Natural killer cell treated with Interleukin-12 subunit alpha and Interleukin-12 subunit beta and Interleukin-15 and Interleukin-18, amount 100 ng/mL, for 72 hours (primary cell): ENCODE measurements at regions not wholly inside any gene's neighbourhood (a gene's known extent, or its start where the extent isn't known, plus 50 kb on each side); places are given as distances from the start of the nearest gene placed in this dataset.

Experiments used
- ATAC-seq, 2 donors: fragments of 150-1000 bp; cut with Tn5 transposase in 1 of 2; sonication (Bioruptor Pico), chemical (Tn5 transposase) in 1 of 2; 2 replicates each; pipeline ENCODE4 v1.10.0; 2021
- DNase-seq: peaks from one replicate; pipeline ENCODE4 v3.0.0; 2022; ENCODE audit warnings: low spot score
- H3K27ac Mint-ChIP-seq, 2 donors: 1 replicate in 1 of 2; 2 replicates in 1 of 2; pipeline ENCODE4 v1.8.0; 2022; ENCODE audit warnings: mixed read lengths in 2 of 2, mild to moderate bottlenecking in 1 of 2, moderate library complexity in 1 of 2
- H3K27me3 Mint-ChIP-seq, 2 donors: 1 replicate in 1 of 2; 2 replicates in 1 of 2; pipeline ENCODE4 v1.8.0; 2022; ENCODE audit warnings: mixed read lengths in 2 of 2
- H3K36me3 Mint-ChIP-seq: one replicate; pipeline ENCODE4 v1.8.0; 2022; ENCODE audit warnings: mixed read lengths
- H3K4me1 Mint-ChIP-seq, 2 donors: 1 replicate in 1 of 2; 2 replicates in 1 of 2; pipeline ENCODE4 v1.8.0; 2022; ENCODE audit warnings: low read depth in 2 of 2, mixed read lengths in 2 of 2, mild to moderate bottlenecking in 1 of 2
- H3K4me3 Mint-ChIP-seq: one replicate; pipeline ENCODE4 v1.8.0; 2022; ENCODE audit warnings: mixed read lengths
- H3K9me3 Mint-ChIP-seq: 2 replicates; pipeline ENCODE4 v1.8.0; 2022; ENCODE audit warnings: mixed read lengths

DNA sequence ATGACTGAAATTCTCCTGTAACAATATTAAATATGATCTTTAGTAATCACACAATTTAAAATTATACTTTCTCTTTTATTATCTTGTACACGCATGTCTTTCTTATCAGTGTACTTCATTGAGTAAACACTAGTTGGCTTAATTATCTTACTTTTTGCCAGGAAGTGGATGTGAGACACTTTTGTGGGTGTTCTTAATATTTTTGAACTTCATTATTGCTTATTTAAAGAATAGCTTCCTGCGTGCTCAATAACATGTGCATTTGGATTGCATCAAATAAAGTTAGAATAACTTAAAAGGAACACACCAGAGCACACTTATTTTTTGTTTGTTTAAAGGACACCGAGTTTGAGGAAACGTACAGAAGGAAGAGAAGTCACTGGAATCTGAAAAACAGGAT is 128.5 kb upstream of the VEGFC start:
- ATAC-seq = no peak
- Mint-ChIP-seq H3K4me1 (no peaks in the 10 kb centered on the region), H3K36me3 (peaks cover 3% of the 10 kb centered on the region), H3K27me3 (no peaks in the 10 kb centered on the region), H3K4me3 (no peak overlapping the region), H3K27ac (peak overlapping the region in 1 of 2 donors; percentile 28), H3K9me3 (peaks cover 4% of the 10 kb centered on the region)
- DNase-seq = no peak

DNA sequence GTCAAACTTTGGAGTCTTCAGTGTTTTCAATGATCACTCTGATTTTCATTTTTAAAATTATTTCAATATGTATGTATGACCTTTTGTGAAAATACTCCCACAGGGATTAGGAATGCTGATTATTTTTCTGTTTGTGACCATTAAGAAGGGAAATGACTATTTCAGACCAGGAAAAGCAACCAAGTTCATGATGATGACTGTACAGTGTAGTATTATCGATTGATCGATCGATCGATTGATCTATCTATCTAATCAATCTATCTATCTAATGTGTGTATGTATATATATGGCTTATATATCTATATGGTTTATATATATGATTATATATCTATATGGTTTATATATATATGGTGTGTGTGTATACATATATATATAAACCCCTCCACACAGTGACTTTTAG is 131.5 kb upstream of the VEGFC start:
- H3K4me3 Mint-ChIP-seq = no peak overlapping the region
- H3K9me3 Mint-ChIP-seq = peaks cover 3% of the 10 kb centered on the region
- no peak for DNase-seq
- H3K36me3 Mint-ChIP-seq = peaks cover 4% of the 10 kb centered on the region
- ATAC-seq = no peak
- H3K4me1 Mint-ChIP-seq = no peaks in the 10 kb centered on the region
- no peak overlapping the region for H3K27ac Mint-ChIP-seq
- no peaks in the 10 kb centered on the region for H3K27me3 Mint-ChIP-seq

DNA sequence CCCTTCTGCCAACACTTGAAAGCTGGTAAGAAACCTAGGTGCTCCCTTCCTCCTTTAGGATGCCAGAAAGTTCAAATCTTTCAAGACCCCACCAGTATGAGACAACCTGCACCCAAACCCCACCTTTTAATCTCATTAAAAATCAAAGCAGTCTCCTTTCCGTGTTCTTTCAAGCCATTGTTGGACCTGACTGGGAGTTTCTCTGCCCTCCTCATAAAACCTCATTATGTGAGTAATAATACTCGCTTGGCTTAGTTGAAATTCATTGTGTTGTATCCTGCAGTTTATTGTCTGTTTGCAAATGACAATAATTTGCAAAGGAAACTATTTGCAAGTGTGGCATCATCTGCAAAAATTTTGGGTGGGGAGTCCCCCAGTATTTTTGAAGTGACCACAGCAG is 133.2 kb upstream of the VEGFC start:
- H3K9me3 Mint-ChIP-seq = peaks cover 3% of the 10 kb centered on the region
- H3K4me3 Mint-ChIP-seq = no peak overlapping the region
- no peaks in the 10 kb centered on the region for H3K27me3 Mint-ChIP-seq

DNA sequence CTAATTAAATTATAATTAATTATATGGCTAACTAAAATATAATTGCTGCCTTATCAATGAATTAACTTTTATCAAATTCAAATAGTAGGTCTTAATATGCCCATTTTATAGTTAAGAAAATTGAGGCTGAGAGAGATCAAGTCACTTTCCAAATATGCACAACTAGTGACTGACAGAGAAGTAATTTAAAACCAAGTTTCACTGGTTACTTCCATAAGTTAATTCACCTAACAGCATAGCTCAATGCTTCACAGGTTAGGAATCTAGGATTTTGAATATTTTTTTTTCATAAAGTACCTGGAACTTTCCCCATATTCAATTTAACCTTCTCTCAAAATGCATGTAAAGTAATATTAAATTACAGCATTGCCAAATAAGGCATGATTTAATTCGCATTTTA is 134.4 kb upstream of the VEGFC start:
- ATAC-seq (no peak), DNase-seq (no peak)
- H3K36me3 Mint-ChIP-seq = peaks cover 4% of the 10 kb centered on the region
- no peaks in the 10 kb centered on the region for H3K27me3 Mint-ChIP-seq
- H3K9me3 Mint-ChIP-seq = peaks cover 3% of the 10 kb centered on the region
- H3K4me3 Mint-ChIP-seq = no peak overlapping the region
- no peak overlapping the region for H3K27ac Mint-ChIP-seq
- H3K4me1 Mint-ChIP-seq = no peaks in the 10 kb centered on the region

More for the DNA sequence above, 133.2 kb upstream of the VEGFC start:
- Mint-ChIP-seq H3K36me3 (peaks cover 4% of the 10 kb centered on the region), H3K4me1 (no peaks in the 10 kb centered on the region), H3K27ac (no peak overlapping the region)
- DNase-seq (no peak), ATAC-seq (no peak)

DNA sequence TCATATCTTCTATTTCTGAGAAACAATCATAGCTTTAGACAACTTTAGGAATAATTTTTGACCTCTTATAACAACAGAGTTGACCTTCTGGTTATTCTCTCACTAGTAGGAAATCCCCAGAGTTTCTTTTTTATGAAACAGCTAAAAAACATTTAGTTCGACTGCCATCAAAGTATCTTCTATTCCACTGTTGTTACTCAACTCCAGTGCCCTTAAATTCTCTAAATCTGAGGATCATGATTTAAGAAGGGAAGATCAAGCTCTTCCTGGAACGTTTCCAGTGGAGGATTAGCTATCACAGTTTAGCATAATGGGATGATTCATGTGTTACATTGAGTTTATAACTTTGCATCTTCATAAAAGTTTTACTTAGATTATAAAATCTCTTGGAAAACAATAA is 134.9 kb upstream of the VEGFC start:
- Mint-ChIP-seq H3K27me3 (no peaks in the 10 kb centered on the region), H3K9me3 (peaks cover 3% of the 10 kb centered on the region)

DNA sequence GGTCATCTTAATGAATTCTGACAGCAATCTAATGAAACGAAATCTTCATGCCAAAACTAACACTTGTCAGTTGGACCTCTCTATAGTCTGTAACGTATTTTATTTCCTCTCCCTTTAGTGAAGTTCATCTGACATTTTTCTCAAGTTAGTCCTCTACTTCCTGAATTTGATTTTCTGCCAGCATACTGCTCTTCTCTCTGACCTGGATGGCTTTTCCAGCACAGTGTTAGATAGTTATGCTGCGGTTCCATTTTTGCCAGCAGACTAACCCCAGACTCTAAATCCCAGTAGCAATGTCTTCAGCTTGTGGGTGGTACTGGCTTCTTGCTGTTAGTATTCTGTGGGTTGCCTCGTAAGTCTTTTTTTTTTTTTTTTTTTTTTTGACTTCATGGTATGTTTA is 146.7 kb upstream of the VEGFC start:
- Mint-ChIP-seq H3K9me3 (peaks cover 17% of the 10 kb centered on the region), H3K27ac (no peak overlapping the region), H3K4me1 (no peaks in the 10 kb centered on the region), H3K27me3 (no peaks in the 10 kb centered on the region), H3K4me3 (no peak overlapping the region), H3K36me3 (peaks cover 11% of the 10 kb centered on the region)
- no peak for ATAC-seq
- DNase-seq = no peak

More for the DNA sequence above, 134.9 kb upstream of the VEGFC start:
- Mint-ChIP-seq H3K36me3 (peaks cover 4% of the 10 kb centered on the region), H3K27ac (no peak overlapping the region), H3K4me3 (no peak overlapping the region), H3K4me1 (no peaks in the 10 kb centered on the region)
- ATAC-seq (no peak), DNase-seq (no peak)

DNA sequence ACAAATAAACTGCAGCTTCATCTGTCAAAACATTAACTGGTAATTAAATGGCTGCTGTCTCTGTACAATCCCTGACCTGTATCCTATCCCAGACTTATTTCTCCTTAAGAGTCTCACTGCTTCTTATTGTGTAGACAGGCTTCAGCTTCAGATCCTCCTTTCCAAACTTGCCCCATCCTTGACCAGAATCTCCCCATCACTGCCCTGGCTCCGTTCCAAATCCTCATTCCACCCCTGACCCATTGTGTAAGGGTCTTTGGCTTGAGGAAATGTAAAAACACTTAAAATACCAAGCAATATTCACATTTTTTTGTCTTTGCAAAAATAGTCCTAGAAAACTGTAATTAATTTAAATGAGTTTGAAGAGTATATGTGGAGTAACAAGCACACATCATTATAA is 152.6 kb upstream of the VEGFC start:
- Mint-ChIP-seq H3K36me3 (peaks cover 6% of the 10 kb centered on the region), H3K27me3 (no peaks in the 10 kb centered on the region), H3K27ac (no peak overlapping the region), H3K4me1 (no peaks in the 10 kb centered on the region), H3K9me3 (peaks cover 7% of the 10 kb centered on the region), H3K4me3 (no peak overlapping the region)
- DNase-seq (no peak), ATAC-seq (no peak)

DNA sequence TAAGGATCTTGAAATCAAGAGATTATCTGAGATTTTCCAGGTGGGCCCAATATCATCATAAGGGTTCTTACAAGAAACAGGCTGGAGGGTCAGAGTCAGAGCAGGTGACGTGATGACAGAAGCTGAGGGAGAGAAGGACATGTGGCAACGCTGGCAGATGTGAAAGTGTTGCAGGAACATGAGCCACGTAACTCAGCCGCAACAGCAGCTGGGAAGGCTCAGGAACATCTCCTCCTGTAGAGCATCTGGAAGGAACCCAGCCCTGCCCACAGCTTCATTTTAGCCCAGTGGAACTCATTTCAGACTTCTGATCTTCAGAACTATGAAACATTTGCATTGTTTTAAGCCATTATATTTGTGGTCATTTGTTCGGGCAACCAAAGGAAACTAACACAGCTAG is 156.3 kb upstream of the VEGFC start:
- no peaks in the 10 kb centered on the region for H3K4me1 Mint-ChIP-seq
- H3K27me3 Mint-ChIP-seq = no peaks in the 10 kb centered on the region
- ATAC-seq (no peak), DNase-seq (no peak)
- no peaks in the 10 kb centered on the region for H3K36me3 Mint-ChIP-seq
- H3K27ac Mint-ChIP-seq = no peak overlapping the region
- peaks cover 3% of the 10 kb centered on the region for H3K9me3 Mint-ChIP-seq
- no peak overlapping the region for H3K4me3 Mint-ChIP-seq

DNA sequence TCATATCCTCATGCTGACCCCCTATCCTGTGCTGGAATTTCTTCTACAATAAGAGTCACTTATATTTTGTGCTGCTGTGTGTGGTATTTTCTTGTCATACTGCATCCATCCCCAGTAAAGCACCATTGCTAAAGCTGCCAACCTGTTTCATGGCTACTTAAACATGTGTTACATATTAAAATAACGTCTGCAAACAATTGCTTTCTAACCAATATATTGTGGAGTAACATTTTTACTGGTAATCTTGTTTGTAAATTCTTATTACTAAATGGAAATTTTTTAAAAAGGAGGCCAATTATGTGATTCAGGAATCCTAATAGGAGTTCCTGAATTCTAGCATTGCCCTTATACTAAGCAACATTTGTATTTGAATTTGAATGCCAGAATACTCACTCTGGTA is 160.3 kb upstream of the VEGFC start:
- no peak for ATAC-seq
- Mint-ChIP-seq H3K27me3 (no peaks in the 10 kb centered on the region), H3K4me3 (no peak overlapping the region), H3K36me3 (no peaks in the 10 kb centered on the region), H3K9me3 (peaks cover 4% of the 10 kb centered on the region), H3K27ac (no peak overlapping the region), H3K4me1 (no peaks in the 10 kb centered on the region)
- no peak for DNase-seq

DNA sequence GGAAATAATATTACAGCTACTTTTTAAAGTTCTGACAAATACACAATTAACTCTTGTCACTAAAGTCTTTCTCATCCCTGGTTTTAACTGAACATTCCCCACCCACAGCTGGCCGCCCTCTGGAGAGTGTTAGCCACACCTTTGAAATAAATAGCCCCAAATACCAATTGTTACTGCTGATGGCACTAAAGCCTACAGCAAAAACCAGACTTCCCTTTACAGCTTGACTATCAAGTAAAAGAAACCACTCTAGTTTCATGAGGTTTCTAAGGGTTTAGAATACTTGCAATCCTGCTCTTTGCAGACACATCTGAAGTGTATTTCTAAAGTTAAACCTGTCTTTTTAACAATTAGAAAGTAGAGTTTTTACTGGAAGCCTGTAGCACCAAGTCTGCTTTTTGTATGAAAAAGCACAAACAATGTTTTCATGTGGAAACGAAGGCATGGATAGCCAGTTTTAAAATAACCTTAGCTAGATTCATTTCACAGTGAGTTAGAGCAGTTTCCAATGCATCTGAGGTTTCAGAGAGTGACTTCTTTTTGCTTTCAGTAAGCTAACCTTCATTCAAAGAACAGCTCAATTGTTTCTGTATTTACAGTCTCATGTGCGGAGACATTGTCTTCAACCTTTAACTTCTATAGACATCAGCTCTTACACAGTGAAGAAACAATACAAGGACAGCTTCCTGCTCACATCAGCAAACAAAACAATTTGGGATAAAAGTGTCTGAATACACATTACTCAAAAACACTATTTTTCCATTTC is 164.8 kb upstream of the VEGFC start:
- Mint-ChIP-seq H3K27ac (no peak overlapping the region), H3K27me3 (no peaks in the 10 kb centered on the region), H3K4me1 (no peaks in the 10 kb centered on the region), H3K36me3 (no peaks in the 10 kb centered on the region), H3K9me3 (peaks cover 4% of the 10 kb centered on the region), H3K4me3 (no peak overlapping the region)
- DNase-seq (no peak), ATAC-seq (no peak)

DNA sequence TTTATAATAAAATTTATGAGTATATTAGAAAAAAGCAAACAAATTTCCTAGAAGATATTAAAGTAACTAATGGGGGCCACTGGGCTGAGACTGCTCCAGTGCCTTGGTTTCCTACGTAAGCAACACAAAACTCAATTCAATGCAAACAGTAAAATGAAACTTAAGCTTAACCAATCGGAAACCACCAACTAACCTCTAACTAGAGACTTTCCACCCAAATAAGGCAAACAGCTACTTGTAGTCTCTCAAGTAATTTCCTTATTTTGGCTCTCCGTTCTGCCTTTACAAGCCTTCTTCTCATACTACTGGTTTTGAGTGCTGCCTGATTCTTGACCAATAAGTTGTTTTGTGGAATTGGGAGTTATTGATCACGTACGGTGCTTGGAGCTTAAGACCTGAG is 167.3 kb upstream of the VEGFC start:
- Mint-ChIP-seq H3K27ac (no peak overlapping the region), H3K27me3 (no peaks in the 10 kb centered on the region), H3K36me3 (no peaks in the 10 kb centered on the region), H3K9me3 (peaks cover 6% of the 10 kb centered on the region), H3K4me1 (no peaks in the 10 kb centered on the region), H3K4me3 (no peak overlapping the region)
- DNase-seq (no peak), ATAC-seq (no peak)

DNA sequence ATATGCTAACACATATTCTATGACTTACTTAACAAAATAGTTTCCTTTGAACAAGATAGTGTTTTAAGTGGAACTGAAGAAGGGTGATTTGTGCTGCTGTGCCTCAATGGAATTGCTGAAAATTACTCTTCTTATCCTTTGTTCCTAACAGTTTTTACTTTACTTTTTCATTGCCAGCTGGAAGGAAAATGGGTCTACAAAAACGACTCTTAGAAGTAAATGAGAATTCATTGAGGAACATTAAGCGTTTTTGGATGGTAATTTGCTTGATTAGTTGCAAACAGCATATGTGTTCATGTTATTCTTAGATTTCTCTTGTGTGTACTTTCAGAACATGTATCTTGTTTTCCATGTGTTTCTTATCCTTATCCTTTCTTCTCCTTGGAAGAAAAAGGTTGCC is 170.4 kb upstream of the VEGFC start:
- H3K27me3 Mint-ChIP-seq = no peaks in the 10 kb centered on the region
- DNase-seq (no peak), ATAC-seq (no peak)
- H3K4me1 Mint-ChIP-seq = no peaks in the 10 kb centered on the region
- H3K36me3 Mint-ChIP-seq = no peaks in the 10 kb centered on the region
- H3K9me3 Mint-ChIP-seq = peaks cover 12% of the 10 kb centered on the region
- no peak overlapping the region for H3K27ac Mint-ChIP-seq
- no peak overlapping the region for H3K4me3 Mint-ChIP-seq

DNA sequence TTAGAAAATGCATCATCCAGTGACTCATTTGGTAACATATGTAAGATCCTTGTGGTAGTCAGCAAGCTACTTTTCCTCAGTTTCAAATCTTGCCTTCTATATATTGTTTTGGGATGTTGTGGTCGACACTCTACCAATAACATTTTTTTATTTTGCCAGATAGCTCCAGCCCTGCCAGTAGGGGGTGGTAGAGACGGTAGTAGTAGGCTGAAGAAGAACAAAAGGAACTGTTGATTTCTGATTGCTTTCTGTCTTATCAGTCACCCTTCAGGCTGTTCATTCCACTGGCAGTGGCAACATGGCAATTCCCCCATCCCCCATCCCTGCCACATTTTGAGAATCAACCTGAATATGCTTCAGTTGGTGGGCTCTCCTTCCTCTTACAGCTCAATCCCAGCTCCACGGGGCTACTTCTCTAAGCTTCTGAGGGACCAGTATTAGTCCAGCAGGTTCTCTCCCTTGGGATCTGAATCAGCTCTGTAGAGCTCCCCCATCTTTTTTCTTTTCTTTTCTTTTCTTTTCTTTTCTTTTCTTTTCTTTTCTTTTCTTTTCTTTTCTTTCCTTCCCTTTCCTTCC is 171.5 kb upstream of the VEGFC start:
- H3K36me3 Mint-ChIP-seq = no peaks in the 10 kb centered on the region

DNA sequence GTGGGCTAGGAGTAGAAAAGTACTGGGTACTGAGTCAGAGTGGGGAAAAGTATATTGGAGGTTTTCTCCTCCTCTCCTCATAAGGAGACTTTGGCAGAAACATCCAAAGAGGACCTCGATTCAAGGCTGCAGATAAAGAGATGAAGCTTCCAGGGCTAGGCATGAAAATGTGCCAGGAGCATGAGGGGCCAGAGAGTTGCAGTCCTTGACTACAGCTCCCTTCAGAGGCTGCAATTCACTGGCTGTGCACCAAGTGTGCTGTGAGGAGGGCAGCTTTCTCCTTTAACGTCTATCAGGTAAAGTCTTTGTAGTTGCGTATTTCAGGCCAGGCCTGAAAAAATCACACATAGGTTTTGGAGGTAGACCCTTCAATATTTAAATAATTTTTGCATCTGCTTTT is 174.9 kb upstream of the VEGFC start:
- Mint-ChIP-seq H3K9me3 (peaks cover 15% of the 10 kb centered on the region), H3K27me3 (no peaks in the 10 kb centered on the region), H3K27ac (no peak overlapping the region), H3K36me3 (no peaks in the 10 kb centered on the region), H3K4me3 (no peak overlapping the region), H3K4me1 (no peaks in the 10 kb centered on the region)
- ATAC-seq = no peak
- no peak for DNase-seq

More for the DNA sequence above, 171.5 kb upstream of the VEGFC start:
- H3K9me3 Mint-ChIP-seq = peaks cover 15% of the 10 kb centered on the region
- no peak overlapping the region for H3K27ac Mint-ChIP-seq
- ATAC-seq (no peak), DNase-seq (no peak)
- H3K4me1 Mint-ChIP-seq = no peaks in the 10 kb centered on the region
- no peaks in the 10 kb centered on the region for H3K27me3 Mint-ChIP-seq
- no peak overlapping the region for H3K4me3 Mint-ChIP-seq

DNA sequence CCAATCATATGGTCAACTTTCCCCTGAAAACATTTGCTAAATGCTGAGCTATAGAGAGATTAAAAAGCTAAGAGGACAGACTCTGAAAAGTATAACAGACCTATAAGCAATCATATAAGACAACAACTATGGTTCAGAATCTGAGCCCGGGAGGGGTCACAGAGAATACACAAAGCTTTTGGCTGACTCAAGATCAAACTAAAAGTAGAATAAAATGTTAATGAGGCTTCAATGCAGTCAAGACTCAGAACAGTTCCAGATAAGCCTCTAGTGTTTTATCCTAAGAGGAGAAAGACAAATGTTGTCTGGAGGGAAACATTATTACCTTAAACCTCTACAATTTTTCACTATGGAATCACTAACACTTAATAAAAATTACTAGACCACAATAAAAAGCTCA is 175.4 kb upstream of the VEGFC start:
- no peaks in the 10 kb centered on the region for H3K27me3 Mint-ChIP-seq
- no peak for ATAC-seq
- no peak for DNase-seq
- no peak overlapping the region for H3K27ac Mint-ChIP-seq
- peaks cover 15% of the 10 kb centered on the region for H3K9me3 Mint-ChIP-seq
- H3K36me3 Mint-ChIP-seq = no peaks in the 10 kb centered on the region
- no peak overlapping the region for H3K4me3 Mint-ChIP-seq
- no peaks in the 10 kb centered on the region for H3K4me1 Mint-ChIP-seq
